ENCODE measurements at regions not wholly inside any gene's neighbourhood (a gene's known extent, or its start where the extent isn't known, plus 50 kb on each side); places are given as distances from the start of the nearest gene placed in this dataset.
"Not testable (repeated sequence)": the region's sequence is repeated elsewhere in the genome, so short reads cannot be mapped to it uniquely, and the experiment has no call there.

- Histone ChIP-seq H3K27ac (ENCODE audit: low read depth, low read length) (no peak overlapping the region), H3K4me3 (ENCODE audit: low read length) (no peak overlapping the region), H3K27me3 (ENCODE audit: control insufficient read depth in 2 of 2, insufficient read depth in 2 of 2, low read length in 2 of 2) (no peaks in the 10 kb centered on the region), H3K4me1 (ENCODE audit: control insufficient read depth in 2 of 2, insufficient read depth in 2 of 2, low read length in 2 of 2) (no peaks in the 10 kb centered on the region), H3K9me3 (ENCODE audit: control insufficient read depth in 2 of 3, low read length in 3 of 3) (no peaks in the 10 kb centered on the region), H3K36me3 (ENCODE audit: control insufficient read depth in 2 of 3, insufficient read depth in 3 of 3, low read length in 3 of 3) (no peaks in the 10 kb centered on the region)
- Mint-ChIP-seq H3K4me1 (no peaks in the 10 kb centered on the region), H3K27ac (no peak overlapping the region), H3K9me3 (peaks cover 0 to 4% (median 0%) of the 10 kb centered on the region in 11 donors), H3K27me3 (peaks cover 0 to 3% (median 0%) of the 10 kb centered on the region in 5 donors), H3K36me3 (no peaks in the 10 kb centered on the region), H3K4me3 (no peak overlapping the region)
- DNase-seq (no peak), ATAC-seq (no peak)
- ChIA-PET POLR2A (no interaction called here), CTCF (no interaction called here)
- intact Hi-C loops (cut with micrococcal nuclease), result no loop called here
Observed at GRCh38 chr2:60212181-60212945, 341.1 kb downstream of the BCL11A start.

DNA sequence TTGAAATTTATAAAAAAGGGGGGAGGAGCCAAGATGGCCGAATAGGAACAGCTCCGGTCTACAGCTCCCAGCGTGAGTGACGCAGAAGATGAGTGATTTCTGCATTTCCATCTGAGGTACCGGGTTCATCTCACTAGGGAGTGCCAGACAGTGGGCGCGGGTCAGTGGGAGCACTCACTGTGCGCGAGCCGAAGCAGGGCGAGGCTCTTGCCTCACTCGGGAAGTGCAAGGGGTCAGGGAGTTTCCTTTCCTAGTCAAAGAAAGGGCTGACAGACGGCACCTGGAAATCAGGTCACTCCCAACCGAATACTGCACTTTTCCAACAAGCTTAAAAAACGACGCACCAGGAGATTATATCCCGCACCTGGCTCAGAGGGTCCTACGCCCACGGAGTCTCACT lies 364.4 kb downstream of the BCL11A start:
- H3K4me3 Mint-ChIP-seq; H3K27ac Mint-ChIP-seq; H3K27me3 ChIP-seq (ENCODE audit: control insufficient read depth in 2 of 2, insufficient read depth in 2 of 2, low read length in 2 of 2); H3K36me3 ChIP-seq (ENCODE audit: control insufficient read depth in 2 of 3, insufficient read depth in 3 of 3, low read length in 3 of 3); H3K4me3 ChIP-seq (ENCODE audit: low read length); H3K4me1 Mint-ChIP-seq; H3K9me3 ChIP-seq (ENCODE audit: control insufficient read depth in 2 of 3, low read length in 3 of 3); DNase-seq; H3K4me1 ChIP-seq (ENCODE audit: control insufficient read depth in 2 of 2, insufficient read depth in 2 of 2, low read length in 2 of 2); H3K27ac ChIP-seq (ENCODE audit: low read depth, low read length); intact Hi-C loops (cut with micrococcal nuclease); POLR2A ChIA-PET; H3K27me3 Mint-ChIP-seq; H3K36me3 Mint-ChIP-seq; ATAC-seq; CTCF ChIA-PET: not testable (repeated sequence)
- H3K9me3 Mint-ChIP-seq, result peaks cover 2 to 48% (median 19%) of the 10 kb centered on the region in 11 donors

DNA sequence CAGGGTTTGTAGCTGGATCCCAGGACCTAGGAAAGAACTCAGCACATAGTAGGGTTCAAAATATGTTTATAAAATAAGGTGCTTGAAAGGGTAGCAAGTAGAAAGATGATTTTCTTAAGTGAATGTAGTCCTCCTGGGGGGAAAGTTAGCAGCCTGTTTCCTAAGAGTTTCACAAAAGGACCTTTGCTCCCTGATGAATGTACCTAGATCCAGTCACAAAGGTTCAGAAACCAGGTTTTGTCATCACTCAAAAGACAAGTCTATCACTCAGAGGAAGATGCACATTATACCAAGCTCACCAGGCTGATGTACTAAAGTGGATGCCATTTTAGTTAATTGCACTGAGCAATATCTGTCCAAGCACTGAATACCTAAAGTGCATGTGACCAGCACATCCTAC lies 378.2 kb downstream of the BCL11A start:
- H3K4me1 Mint-ChIP-seq, result no peaks in the 10 kb centered on the region
- ATAC-seq (no peak), DNase-seq (no peak)
- H3K9me3 ChIP-seq (ENCODE audit: control insufficient read depth in 2 of 3, low read length in 3 of 3), result no peaks in the 10 kb centered on the region
- H3K27me3 Mint-ChIP-seq, result no peaks in the 10 kb centered on the region
- ChIA-PET CTCF (no interaction called here), POLR2A (interaction anchor here (0.5 kb wide), 1 partner anchor 218 kb away, joined by 4 read pairs; no protein-coding TSS in a partner anchor)
- H3K4me3 Mint-ChIP-seq, result no peak overlapping the region
- H3K4me3 ChIP-seq (ENCODE audit: low read length), result no peak overlapping the region
- intact Hi-C loops (cut with micrococcal nuclease), result no loop called here
- H3K27ac Mint-ChIP-seq, result no peak overlapping the region
- H3K27me3 ChIP-seq (ENCODE audit: control insufficient read depth in 2 of 2, insufficient read depth in 2 of 2, low read length in 2 of 2), result no peaks in the 10 kb centered on the region
- no peak overlapping the region for H3K27ac ChIP-seq (ENCODE audit: low read depth, low read length)
- H3K9me3 Mint-ChIP-seq, result no peaks in the 10 kb centered on the region
- H3K36me3 ChIP-seq (ENCODE audit: control insufficient read depth in 2 of 3, insufficient read depth in 3 of 3, low read length in 3 of 3), result no peaks in the 10 kb centered on the region
- no peaks in the 10 kb centered on the region for H3K4me1 ChIP-seq (ENCODE audit: control insufficient read depth in 2 of 2, insufficient read depth in 2 of 2, low read length in 2 of 2)
- no peaks in the 10 kb centered on the region for H3K36me3 Mint-ChIP-seq

DNA sequence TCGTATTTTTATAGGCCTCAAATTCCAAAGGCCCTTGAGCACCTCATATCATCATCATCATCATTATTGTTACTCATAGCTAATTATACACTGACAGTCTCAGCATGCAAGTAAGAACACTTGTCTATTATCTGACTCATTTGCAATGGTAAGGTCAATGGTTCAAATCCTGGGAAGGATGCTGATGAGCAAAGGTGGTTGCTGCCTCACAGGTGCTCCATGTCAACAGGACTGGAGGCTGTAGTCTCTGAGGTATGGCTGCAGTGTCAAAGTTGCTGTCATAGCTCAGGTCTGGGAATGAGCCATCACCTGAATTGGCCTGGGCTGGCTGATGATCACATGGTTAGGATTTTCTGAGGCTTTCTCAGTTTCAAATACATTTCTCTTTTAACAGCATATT lies 379.3 kb downstream of the BCL11A start:
- POLR2A ChIA-PET, result no interaction called here
- intact Hi-C loops (cut with micrococcal nuclease), result no loop called here

GRCh38 chr2:60172801-60173200 lies 380.7 kb downstream of the BCL11A start:
- ATAC-seq, result no peak
- intact Hi-C loops (cut with micrococcal nuclease), result no loop called here
- H3K9me3 Mint-ChIP-seq, result no peaks in the 10 kb centered on the region
- H3K4me1 Mint-ChIP-seq, result no peaks in the 10 kb centered on the region
- no peaks in the 10 kb centered on the region for H3K36me3 Mint-ChIP-seq
- ChIA-PET CTCF (no interaction called here), POLR2A (no interaction called here)
- no peaks in the 10 kb centered on the region for H3K27me3 ChIP-seq (ENCODE audit: control insufficient read depth in 2 of 2, insufficient read depth in 2 of 2, low read length in 2 of 2)
- H3K36me3 ChIP-seq (ENCODE audit: control insufficient read depth in 2 of 3, insufficient read depth in 3 of 3, low read length in 3 of 3), result no peaks in the 10 kb centered on the region
- H3K27ac Mint-ChIP-seq, result peak overlapping the region in 1 of 9 donors; percentile 7
- H3K27me3 Mint-ChIP-seq, result peaks cover 0 to 8% (median 0%) of the 10 kb centered on the region in 5 donors
- H3K4me3 Mint-ChIP-seq, result no peak overlapping the region
- DNase-seq, result no peak
- H3K4me1 ChIP-seq (ENCODE audit: control insufficient read depth in 2 of 2, insufficient read depth in 2 of 2, low read length in 2 of 2), result no peaks in the 10 kb centered on the region
- no peaks in the 10 kb centered on the region for H3K9me3 ChIP-seq (ENCODE audit: control insufficient read depth in 2 of 3, low read length in 3 of 3)
- H3K27ac ChIP-seq (ENCODE audit: low read depth, low read length), result no peak overlapping the region
- H3K4me3 ChIP-seq (ENCODE audit: low read length), result no peak overlapping the region

More for the DNA sequence above, 379.3 kb downstream of the BCL11A start:
- Mint-ChIP-seq H3K4me3 (no peak overlapping the region), H3K9me3 (no peaks in the 10 kb centered on the region), H3K27ac (no peak overlapping the region), H3K36me3 (no peaks in the 10 kb centered on the region), H3K4me1 (no peaks in the 10 kb centered on the region), H3K27me3 (peaks cover 0 to 5% (median 0%) of the 10 kb centered on the region in 5 donors)
- Histone ChIP-seq H3K4me3 (ENCODE audit: low read length) (no peak overlapping the region), H3K9me3 (ENCODE audit: control insufficient read depth in 2 of 3, low read length in 3 of 3) (no peaks in the 10 kb centered on the region), H3K36me3 (ENCODE audit: control insufficient read depth in 2 of 3, insufficient read depth in 3 of 3, low read length in 3 of 3) (no peaks in the 10 kb centered on the region), H3K27me3 (ENCODE audit: control insufficient read depth in 2 of 2, insufficient read depth in 2 of 2, low read length in 2 of 2) (no peaks in the 10 kb centered on the region), H3K27ac (ENCODE audit: low read depth, low read length) (no peak overlapping the region), H3K4me1 (ENCODE audit: control insufficient read depth in 2 of 2, insufficient read depth in 2 of 2, low read length in 2 of 2) (no peaks in the 10 kb centered on the region)
- ATAC-seq (no peak), DNase-seq (no peak)
- CTCF ChIA-PET, result no interaction called here

DNA sequence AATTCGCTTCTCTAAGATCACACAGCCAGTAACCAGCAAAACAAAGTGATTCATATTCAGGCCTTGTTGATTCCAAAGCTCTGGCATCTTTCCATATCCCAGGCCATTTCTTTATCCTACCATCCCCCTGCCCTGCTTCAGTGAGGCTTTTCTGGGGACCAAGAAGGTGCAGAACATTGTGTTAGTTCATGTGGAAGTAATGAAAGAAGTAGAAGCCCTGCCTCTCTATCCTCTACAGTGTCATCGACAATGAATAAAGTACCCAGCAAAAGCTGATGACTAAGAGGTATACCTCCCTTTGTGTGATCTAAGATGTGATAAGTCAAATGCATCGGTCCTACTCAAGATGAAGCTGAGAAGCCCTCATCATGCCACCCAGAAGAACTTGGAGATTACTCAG lies 383.2 kb downstream of the BCL11A start:
- Mint-ChIP-seq H3K4me3 (no peak overlapping the region), H3K27me3 (peaks cover 0 to 8% (median 0%) of the 10 kb centered on the region in 5 donors), H3K4me1 (no peaks in the 10 kb centered on the region), H3K27ac (no peak overlapping the region), H3K36me3 (no peaks in the 10 kb centered on the region), H3K9me3 (peaks cover 0 to 2% (median 0%) of the 10 kb centered on the region in 11 donors)
- ATAC-seq, result no peak
- DNase-seq, result no peak
- no peak overlapping the region for H3K27ac ChIP-seq (ENCODE audit: low read depth, low read length)
- H3K36me3 ChIP-seq (ENCODE audit: control insufficient read depth in 2 of 3, insufficient read depth in 3 of 3, low read length in 3 of 3), result no peaks in the 10 kb centered on the region
- CTCF ChIA-PET, result interaction anchor here (0.5 kb wide), 1 partner anchor 459 kb away, joined by 3 read pairs; no protein-coding TSS in a partner anchor
- H3K27me3 ChIP-seq (ENCODE audit: control insufficient read depth in 2 of 2, insufficient read depth in 2 of 2, low read length in 2 of 2), result no peaks in the 10 kb centered on the region
- no peaks in the 10 kb centered on the region for H3K4me1 ChIP-seq (ENCODE audit: control insufficient read depth in 2 of 2, insufficient read depth in 2 of 2, low read length in 2 of 2)
- POLR2A ChIA-PET, result no interaction called here
- no peaks in the 10 kb centered on the region for H3K9me3 ChIP-seq (ENCODE audit: control insufficient read depth in 2 of 3, low read length in 3 of 3)
- no peak overlapping the region for H3K4me3 ChIP-seq (ENCODE audit: low read length)
- intact Hi-C loops (cut with micrococcal nuclease), result no loop called here

DNA sequence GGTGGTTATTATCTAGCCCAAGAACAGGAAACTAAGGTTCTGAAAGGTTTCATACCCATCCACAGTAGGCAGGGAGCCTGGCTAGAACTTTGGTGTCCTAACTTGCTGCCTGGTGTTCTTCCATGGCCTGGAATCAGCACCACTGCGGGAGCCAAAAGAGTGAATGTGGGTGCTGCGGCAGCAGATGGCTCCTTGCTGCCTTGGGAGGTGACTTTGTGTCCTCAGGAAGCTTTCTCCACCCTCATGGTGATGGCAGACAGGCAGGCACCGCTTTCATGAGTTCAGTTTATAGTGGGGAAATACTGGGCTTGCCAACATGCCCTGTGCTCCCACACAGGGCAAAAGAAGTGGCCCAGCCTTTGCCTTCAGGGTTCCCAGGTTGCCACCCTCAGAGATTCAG lies 385.2 kb downstream of the BCL11A start:
- Mint-ChIP-seq H3K4me1 (no peaks in the 10 kb centered on the region), H3K9me3 (peaks cover 0 to 2% (median 0%) of the 10 kb centered on the region in 11 donors), H3K36me3 (no peaks in the 10 kb centered on the region), H3K27ac (no peak overlapping the region), H3K4me3 (no peak overlapping the region), H3K27me3 (peaks cover 0 to 8% (median 0%) of the 10 kb centered on the region in 5 donors)
- H3K4me1 ChIP-seq (ENCODE audit: control insufficient read depth in 2 of 2, insufficient read depth in 2 of 2, low read length in 2 of 2), result no peaks in the 10 kb centered on the region
- ChIA-PET CTCF (no interaction called here), POLR2A (no interaction called here)
- H3K9me3 ChIP-seq (ENCODE audit: control insufficient read depth in 2 of 3, low read length in 3 of 3), result no peaks in the 10 kb centered on the region
- no peaks in the 10 kb centered on the region for H3K27me3 ChIP-seq (ENCODE audit: control insufficient read depth in 2 of 2, insufficient read depth in 2 of 2, low read length in 2 of 2)
- no peak overlapping the region for H3K4me3 ChIP-seq (ENCODE audit: low read length)
- no peak for DNase-seq
- ATAC-seq, result no peak
- no peak overlapping the region for H3K27ac ChIP-seq (ENCODE audit: low read depth, low read length)
- intact Hi-C loops (cut with micrococcal nuclease), result no loop called here
- H3K36me3 ChIP-seq (ENCODE audit: control insufficient read depth in 2 of 3, insufficient read depth in 3 of 3, low read length in 3 of 3), result no peaks in the 10 kb centered on the region

All from naive thymus-derived CD4-positive, alpha-beta T cell (primary cell).